Endothelial cell of umbilical vein (primary cell): ENCODE measurements at regions not wholly inside any gene's neighbourhood (a gene's known extent, or its start where the extent isn't known, plus 50 kb on each side); places are given as distances from the start of the nearest gene placed in this dataset.

ENCODE experiments used
- BruUV-seq: library from RNA; stranded (reverse); fragments of 400-500 nt; replicated peaks from 2 replicates; lab custom pipeline; 2021; lab: Mats Ljungman, UMichigan
- CTCF ChIA-PET: fragments of 300-600, 350-600 bp; sonication (Branson Sonifier 250); formaldehyde crosslinking; loops from one replicate; lab custom pipeline; 2021; ENCODE audit warnings: antibody characterized with exemption, inconsistent platforms; lab: Charles Lee
- POLR2A ChIA-PET: fragments of 300-600, 350-600 bp; sonication (Branson Sonifier 250); formaldehyde crosslinking; loops from one replicate; lab custom pipeline; 2021; ENCODE audit warnings: antibody characterized with exemption, inconsistent platforms; lab: Charles Lee
- DNase-seq: peaks from one replicate; pipeline ENCODE4 v3.0.0-alpha.2; 2011; ENCODE audit warnings: low read depth, low spot score
- FAIRE-seq: peaks from 2 replicates; lab custom pipeline; 2011; peaks lifted over from hg19 to GRCh38; lab: Jason Lieb, UNC
- H2AFZ ChIP-seq: 2 replicates; pipeline ENCODE4 v1.6.0; 2012; ENCODE audit warnings: low read depth, low read length, control low read depth, inconsistent platforms
- H3K27ac ChIP-seq: 2 replicates; pipeline ENCODE4 v1.5.1; 2011; ENCODE audit warnings: low read depth, mild to moderate bottlenecking, control low read depth, low read length, moderate library complexity; ENCODE audit not compliant: insufficient read depth
- H3K27me3 ChIP-seq, 2 experiments: 2 replicates each; pipeline versions ENCODE4 v1.6.0 to v1.6.1; 2011; ENCODE audit warnings: low read length in 2 of 2, mixed read lengths in 1 of 2; ENCODE audit not compliant: control insufficient read depth in 2 of 2, insufficient read depth in 2 of 2
- H3K36me3 ChIP-seq, 2 experiments: 2 replicates in 1 of 2; 3 replicates in 1 of 2; pipeline ENCODE4 v1.5.1; 2011; ENCODE audit warnings: low read length in 2 of 2, mild to moderate bottlenecking in 1 of 2, moderate library complexity in 1 of 2; ENCODE audit not compliant: control insufficient read depth in 2 of 2, insufficient read depth in 2 of 2; ENCODE audit errors: extremely low read depth in 1 of 2
- H3K4me1 ChIP-seq: 3 replicates; pipeline ENCODE4 v1.5.1; 2011; ENCODE audit warnings: mild to moderate bottlenecking, low read length; ENCODE audit not compliant: control insufficient read depth, insufficient read depth; ENCODE audit errors: extremely low read depth
- H3K4me2 ChIP-seq: 2 replicates; pipeline ENCODE4 v1.6.1; 2011; ENCODE audit warnings: low read length, control low read depth, mixed read lengths; ENCODE audit not compliant: insufficient read depth
- H3K4me3 ChIP-seq, 3 experiments: fragments of 200-600 bp in 1 of 3; sonication (generic), shearing (Covaris generic) in 1 of 3; replicated peaks in 1 of 3; 2 replicates each; pipeline ENCODE4 v1.5.1; 2011 to 2016; ENCODE audit warnings: control low read depth in 3 of 3, low read length in 3 of 3, mild to moderate bottlenecking in 2 of 3, inconsistent platforms in 1 of 3, low read depth in 1 of 3, moderate library complexity in 1 of 3; ENCODE audit not compliant: insufficient read depth in 1 of 3
- H3K79me2 ChIP-seq: 2 replicates; pipeline ENCODE4 v1.6.0; 2012; ENCODE audit warnings: low read length, inconsistent platforms; ENCODE audit not compliant: control insufficient read depth, insufficient read depth
- H3K9ac ChIP-seq: replicated peaks from 2 replicates; pipeline ENCODE3; 2011; ENCODE audit warnings: low read length, control low read depth; ENCODE audit not compliant: insufficient read depth; ENCODE audit errors: extremely low read depth
- H3K9me1 ChIP-seq: replicated peaks from 3 replicates; pipeline ENCODE4 v1.6.0; 2011; ENCODE audit warnings: mild to moderate bottlenecking, low read length; ENCODE audit not compliant: control insufficient read depth, insufficient read depth; ENCODE audit errors: extremely low read depth
- H3K9me3 ChIP-seq: replicated peaks from 2 replicates; pipeline ENCODE4 v1.5.1; 2012; ENCODE audit warnings: low read length, inconsistent platforms; ENCODE audit not compliant: control insufficient read depth, insufficient read depth
- H4K20me1 ChIP-seq: replicated peaks from 2 replicates; pipeline ENCODE3; 2011; ENCODE audit warnings: mild to moderate bottlenecking, low read length; ENCODE audit not compliant: control insufficient read depth, insufficient read depth; ENCODE audit errors: extremely low read depth
- EZH2 ChIP-seq: IDR thresholded peaks from 2 replicates; pipeline ENCODE4 v1.6.1; 2012; ENCODE audit warnings: borderline replicate concordance, low read depth, mild to moderate bottlenecking, moderate library complexity, low read length, inconsistent platforms; ENCODE audit not compliant: severe bottlenecking
- FOS ChIP-seq: IDR thresholded peaks from 2 replicates; pipeline ENCODE4 v1.6.1; 2011; ENCODE audit warnings: mild to moderate bottlenecking, low read length, moderate library complexity, borderline replicate concordance; ENCODE audit not compliant: insufficient read depth
- GATA2 ChIP-seq: IDR thresholded peaks from 2 replicates; pipeline ENCODE4 v1.7.0; 2011; ENCODE audit warnings: low read depth, mild to moderate bottlenecking, moderate library complexity, mixed read lengths, low read length; ENCODE audit not compliant: insufficient read length, insufficient read depth
- JUN ChIP-seq: IDR thresholded peaks from 2 replicates; pipeline ENCODE4 v1.6.1; 2011; ENCODE audit warnings: borderline replicate concordance, low read depth; ENCODE audit not compliant: insufficient read length, insufficient read depth
- MYC ChIP-seq: IDR thresholded peaks from one replicate; pipeline ENCODE4 v1.6.1; 2011; ENCODE audit warnings: mild to moderate bottlenecking, low read depth, low read length
- POLR2A ChIP-seq: IDR thresholded peaks from 2 replicates; pipeline ENCODE4 v1.6.1; 2012; ENCODE audit warnings: low read depth, mild to moderate bottlenecking, control low read depth, low read length
- POLR2AphosphoS5 ChIP-seq: IDR thresholded peaks from 2 replicates; pipeline ENCODE4 v1.6.1; 2012; ENCODE audit warnings: low read depth, mild to moderate bottlenecking, control low read depth, low read length, moderate library complexity; ENCODE audit not compliant: insufficient read depth
- dilution Hi-C: fragments of 300-500 bp; cut with MboI; formaldehyde crosslinking; loops from one replicate; pipeline ENCODE4 v1.15.0; 2019; ENCODE audit warnings: low sequenced_read_pairs; ENCODE audit not compliant: extremely low pct_ligation_motif_present
- intact Hi-C: fragments of 100-400 bp; cut with micrococcal nuclease; formaldehyde crosslinking; loops from one replicate; pipeline ENCODE4 v1.10.0; 2022
- TF ChIP-seq, protein P1 (sequence below), 2 donors: IDR thresholded peaks; 1 replicate in 1 of 2; 2 replicates in 1 of 2; pipeline ENCODE4 v1.5.1; 2011; ENCODE audit warnings: low read length in 2 of 2, mild to moderate bottlenecking in 2 of 2, moderate library complexity in 2 of 2, control low read depth in 1 of 2, inconsistent platforms in 1 of 2, low read depth in 1 of 2; ENCODE audit not compliant: insufficient read depth in 1 of 2; ENCODE audit errors: extremely low read depth in 1 of 2
- TF ChIP-seq, protein P2 (sequence below): IDR thresholded peaks from 2 replicates; pipeline ENCODE4 v1.6.1; 2011; ENCODE audit not compliant: insufficient read depth, insufficient read length

DNA sequence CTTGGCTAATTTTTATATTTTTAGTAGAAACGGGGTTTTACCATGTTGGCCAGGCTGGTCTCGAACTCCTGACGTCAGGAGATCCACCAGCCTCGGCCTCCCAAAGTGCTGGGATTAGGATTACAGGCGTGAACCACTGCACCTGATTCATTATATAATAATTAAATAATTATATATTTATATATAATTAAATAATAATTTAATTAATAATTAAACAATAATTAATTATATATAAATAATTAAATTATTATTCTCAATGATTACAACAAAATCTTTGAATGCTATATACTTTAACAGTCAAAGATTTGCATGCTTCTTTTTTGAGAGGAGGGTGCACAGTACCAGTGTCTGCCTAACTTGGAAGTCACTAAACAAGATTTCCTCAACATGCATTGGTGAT lies 872.3 kb downstream of the EFNB2 start:
- no peaks in the 10 kb centered on the region for H3K27me3 ChIP-seq
- no peak for FAIRE-seq
- CTCF ChIA-PET, result no interaction called here

More for the DNA sequence above, 872.3 kb downstream of the EFNB2 start:
- Histone ChIP-seq H3K79me2 (no peaks in the 10 kb centered on the region), H3K4me2 (no peak overlapping the region), H3K9me3 (no peaks in the 10 kb centered on the region), H3K36me3 (no peaks in the 10 kb centered on the region), H4K20me1 (no peaks in the 10 kb centered on the region), H2AFZ (no peak overlapping the region), H3K27ac (no peak overlapping the region), H3K4me3 (no peak overlapping the region), H3K9ac (no peak overlapping the region), H3K9me1 (no peaks in the 10 kb centered on the region), H3K4me1 (no peaks in the 10 kb centered on the region)
- dilution Hi-C loops, result no loop called here
- no peak for TF ChIP-seq EZH2
- TF ChIP-seq MYC, result no peak
- TF ChIP-seq, protein P1, sequence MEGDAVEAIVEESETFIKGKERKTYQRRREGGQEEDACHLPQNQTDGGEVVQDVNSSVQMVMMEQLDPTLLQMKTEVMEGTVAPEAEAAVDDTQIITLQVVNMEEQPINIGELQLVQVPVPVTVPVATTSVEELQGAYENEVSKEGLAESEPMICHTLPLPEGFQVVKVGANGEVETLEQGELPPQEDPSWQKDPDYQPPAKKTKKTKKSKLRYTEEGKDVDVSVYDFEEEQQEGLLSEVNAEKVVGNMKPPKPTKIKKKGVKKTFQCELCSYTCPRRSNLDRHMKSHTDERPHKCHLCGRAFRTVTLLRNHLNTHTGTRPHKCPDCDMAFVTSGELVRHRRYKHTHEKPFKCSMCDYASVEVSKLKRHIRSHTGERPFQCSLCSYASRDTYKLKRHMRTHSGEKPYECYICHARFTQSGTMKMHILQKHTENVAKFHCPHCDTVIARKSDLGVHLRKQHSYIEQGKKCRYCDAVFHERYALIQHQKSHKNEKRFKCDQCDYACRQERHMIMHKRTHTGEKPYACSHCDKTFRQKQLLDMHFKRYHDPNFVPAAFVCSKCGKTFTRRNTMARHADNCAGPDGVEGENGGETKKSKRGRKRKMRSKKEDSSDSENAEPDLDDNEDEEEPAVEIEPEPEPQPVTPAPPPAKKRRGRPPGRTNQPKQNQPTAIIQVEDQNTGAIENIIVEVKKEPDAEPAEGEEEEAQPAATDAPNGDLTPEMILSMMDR (IDR thresholded peaks at IDR 0.05; ENCODE audit: extremely low read depth in 1 of 2, insufficient read depth in 1 of 2, low read depth in 1 of 2, low read length in 2 of 2), result no peak
- TF ChIP-seq POLR2AphosphoS5, result no peak
- no peak for TF ChIP-seq GATA2
- TF ChIP-seq, protein P2, sequence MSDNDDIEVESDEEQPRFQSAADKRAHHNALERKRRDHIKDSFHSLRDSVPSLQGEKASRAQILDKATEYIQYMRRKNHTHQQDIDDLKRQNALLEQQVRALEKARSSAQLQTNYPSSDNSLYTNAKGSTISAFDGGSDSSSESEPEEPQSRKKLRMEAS, result no peak
- no peak for TF ChIP-seq FOS
- TF ChIP-seq POLR2A, result no peak
- TF ChIP-seq JUN, result no peak
- intact Hi-C loops, result no loop called here
- no peak for DNase-seq
- BruUV-seq, result no TSS peak
- POLR2A ChIA-PET, result no interaction called here
